Prostate gland (tissue), 2 donors: ENCODE measurements at regions not wholly inside any gene's neighbourhood (a gene's known extent, or its start where the extent isn't known, plus 50 kb on each side); places are given as distances from the start of the nearest gene placed in this dataset.

Experiments
- POLR2A ChIP-seq: fragments of 450-650 bp; IDR thresholded peaks from one replicate; pipeline ENCODE4 v1.6.1; 2016; ENCODE audit warnings: antibody characterized with exemption, mild to moderate bottlenecking
- POLR2AphosphoS5 ChIP-seq: sonication (generic); formaldehyde crosslinking; IDR thresholded peaks from one replicate; pipeline ENCODE4 v1.6.1; 2017; ENCODE audit warnings: antibody characterized with exemption
- TF ChIP-seq, protein P1 (sequence below), 4 experiments: fragments of 200-600 bp in 2 of 4; fragments of 450-650 bp in 2 of 4; sonication (generic) in 2 of 4; IDR thresholded peaks; 1 replicate in 3 of 4; 2 replicates in 1 of 4; pipeline ENCODE4 v1.5.1; 2016 to 2019; ENCODE audit warnings: antibody characterized with exemption in 4 of 4, mild to moderate bottlenecking in 2 of 4, moderate library complexity in 2 of 4

GRCh38 chr4:81884986-81885385 is 413.3 kb upstream of the RASGEF1B start:
- TF ChIP-seq, protein P1, sequence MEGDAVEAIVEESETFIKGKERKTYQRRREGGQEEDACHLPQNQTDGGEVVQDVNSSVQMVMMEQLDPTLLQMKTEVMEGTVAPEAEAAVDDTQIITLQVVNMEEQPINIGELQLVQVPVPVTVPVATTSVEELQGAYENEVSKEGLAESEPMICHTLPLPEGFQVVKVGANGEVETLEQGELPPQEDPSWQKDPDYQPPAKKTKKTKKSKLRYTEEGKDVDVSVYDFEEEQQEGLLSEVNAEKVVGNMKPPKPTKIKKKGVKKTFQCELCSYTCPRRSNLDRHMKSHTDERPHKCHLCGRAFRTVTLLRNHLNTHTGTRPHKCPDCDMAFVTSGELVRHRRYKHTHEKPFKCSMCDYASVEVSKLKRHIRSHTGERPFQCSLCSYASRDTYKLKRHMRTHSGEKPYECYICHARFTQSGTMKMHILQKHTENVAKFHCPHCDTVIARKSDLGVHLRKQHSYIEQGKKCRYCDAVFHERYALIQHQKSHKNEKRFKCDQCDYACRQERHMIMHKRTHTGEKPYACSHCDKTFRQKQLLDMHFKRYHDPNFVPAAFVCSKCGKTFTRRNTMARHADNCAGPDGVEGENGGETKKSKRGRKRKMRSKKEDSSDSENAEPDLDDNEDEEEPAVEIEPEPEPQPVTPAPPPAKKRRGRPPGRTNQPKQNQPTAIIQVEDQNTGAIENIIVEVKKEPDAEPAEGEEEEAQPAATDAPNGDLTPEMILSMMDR (IDR thresholded peaks at IDR 0.05) = no peak
- TF ChIP-seq POLR2A (no peak), POLR2AphosphoS5 (no peak)
